ENCODE measurements at regions not wholly inside any gene's neighbourhood (a gene's known extent, or its start where the extent isn't known, plus 50 kb on each side); places are given as distances from the start of the nearest gene placed in this dataset.
"Not testable (repeated sequence)": the region's sequence is repeated elsewhere in the genome, so short reads cannot be mapped to it uniquely, and the experiment has no call there.

DNA sequence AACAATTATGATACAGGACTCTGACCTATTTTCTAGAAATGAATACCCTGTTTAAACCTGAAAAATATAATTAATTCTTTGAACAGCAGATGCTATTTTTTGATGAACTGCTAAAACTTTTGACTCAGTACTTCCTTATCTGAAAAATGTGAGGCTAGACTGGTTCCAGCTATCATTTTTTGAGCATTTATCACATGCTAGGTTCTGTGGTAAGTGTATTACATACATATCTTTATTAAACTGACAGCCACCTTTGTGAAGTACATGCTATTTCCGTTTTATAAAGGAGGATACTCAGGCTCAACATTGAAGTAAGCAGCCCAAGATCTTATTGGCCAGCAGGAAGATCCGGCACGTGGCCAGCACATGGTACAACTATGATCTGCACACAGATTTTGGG is 459.8 kb upstream of the SEL1L start:
- TF ChIP-seq ZFX (IDR thresholded peaks at IDR 0.05; ENCODE audit: borderline replicate concordance) (no peak), CTCF (IDR thresholded peaks at IDR 0.05) (no peak)
- no peak overlapping the region for H3K27ac ChIP-seq

- H3K27ac ChIP-seq: no peak overlapping the region
- TF ChIP-seq CTCF (IDR thresholded peaks at IDR 0.05) (no peak), ZFX (IDR thresholded peaks at IDR 0.05; ENCODE audit: borderline replicate concordance) (no peak)
Observed at GRCh38 chr14:82003426-82003825, 469.8 kb upstream of the SEL1L start.

DNA sequence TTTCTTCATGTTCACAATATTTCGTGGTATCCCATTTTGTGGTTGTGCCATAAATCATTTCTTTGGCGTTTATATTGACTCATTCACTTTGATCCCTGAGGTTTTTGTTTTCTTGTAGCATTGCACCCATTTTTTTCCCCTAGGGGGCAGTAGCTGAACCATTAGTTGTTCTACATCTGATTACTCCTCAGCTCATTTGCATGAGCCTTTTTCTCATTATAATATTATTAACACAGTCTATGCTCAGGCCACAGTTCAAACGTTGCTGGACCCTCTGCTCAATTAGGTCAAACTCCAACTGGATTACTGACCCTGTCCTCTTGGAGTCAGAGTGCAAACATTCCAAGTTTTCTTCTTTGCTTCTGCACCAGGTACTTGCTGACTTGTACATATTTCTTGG is 475.4 kb upstream of the SEL1L start:
- no peak overlapping the region for H3K27ac ChIP-seq
- peak; percentile 71 for TF ChIP-seq CTCF (IDR thresholded peaks at IDR 0.05)
- no peak for TF ChIP-seq ZFX (IDR thresholded peaks at IDR 0.05; ENCODE audit: borderline replicate concordance)

- H3K27ac ChIP-seq: no peak overlapping the region
- TF ChIP-seq ZFX (IDR thresholded peaks at IDR 0.05; ENCODE audit: borderline replicate concordance): no peak
- TF ChIP-seq CTCF (IDR thresholded peaks at IDR 0.05): no peak
Observed at GRCh38 chr14:82009993-82010392, 476.3 kb upstream of the SEL1L start.

DNA sequence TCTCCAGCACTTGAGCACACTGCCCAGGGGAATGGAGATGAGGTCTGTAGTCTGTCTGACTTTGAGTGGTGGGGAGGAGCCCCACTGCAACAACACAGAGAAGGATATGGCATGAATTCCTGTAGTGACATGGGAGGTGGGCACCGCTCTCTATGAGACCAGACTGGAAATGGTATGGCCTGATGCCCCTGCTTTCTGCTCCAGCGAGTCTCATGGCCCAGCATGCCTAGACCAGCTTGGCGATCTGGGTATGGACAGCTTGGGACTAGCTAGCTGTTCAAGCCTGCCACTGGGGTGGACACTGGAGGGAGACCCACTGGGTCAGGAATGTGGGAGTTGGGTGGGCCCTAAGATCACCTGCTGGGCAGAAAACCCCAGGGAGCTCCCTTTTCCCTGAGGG is 477.8 kb upstream of the SEL1L start:
- TF ChIP-seq ZFX (IDR thresholded peaks at IDR 0.05; ENCODE audit: borderline replicate concordance): no peak
- no peak for TF ChIP-seq CTCF (IDR thresholded peaks at IDR 0.05)
- H3K27ac ChIP-seq: no peak overlapping the region

DNA sequence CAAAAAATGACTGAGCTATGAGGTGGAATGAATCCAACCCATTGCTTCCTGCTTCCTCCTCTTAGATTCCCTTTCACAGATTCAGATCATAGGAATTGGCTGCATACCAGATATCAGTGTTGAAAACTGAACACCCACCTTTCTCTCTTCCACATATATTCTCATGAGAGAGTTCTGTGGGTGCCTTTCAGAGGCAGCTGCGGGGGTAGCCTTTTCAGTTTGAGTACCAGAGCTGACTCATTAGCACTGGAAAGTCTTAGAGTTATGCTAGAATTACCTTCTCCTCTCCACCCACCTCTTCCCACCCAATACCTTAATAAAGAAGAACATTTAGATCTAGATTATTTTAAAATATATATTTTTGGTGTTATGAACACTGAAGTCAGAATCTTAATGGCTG is 495.4 kb upstream of the SEL1L start:
- H3K27ac ChIP-seq: no peak overlapping the region
- TF ChIP-seq ZFX (IDR thresholded peaks at IDR 0.05; ENCODE audit: borderline replicate concordance) (no peak), CTCF (IDR thresholded peaks at IDR 0.05) (no peak)

GRCh38 chr14:82035397-82035796 is 501.7 kb upstream of the SEL1L start:
- H3K27ac ChIP-seq: no peak overlapping the region
- no peak for TF ChIP-seq ZFX (IDR thresholded peaks at IDR 0.05; ENCODE audit: borderline replicate concordance)
- no peak for TF ChIP-seq CTCF (IDR thresholded peaks at IDR 0.05)

GRCh38 chr14:82038066-82038465 is 504.4 kb upstream of the SEL1L start:
- H3K27ac ChIP-seq: not testable (repeated sequence)

Measured in 22Rv1 (cell line).